Activated CD4-positive, alpha-beta T cell treated with anti-CD3 and anti-CD28 coated beads, Interleukin-2, amount 50 U/mL, for 4 hours (primary cell): ENCODE measurements at regions not wholly inside any gene's neighbourhood (a gene's known extent, or its start where the extent isn't known, plus 50 kb on each side); places are given as distances from the start of the nearest gene placed in this dataset.
"Not testable (repeated sequence)": the region's sequence is repeated elsewhere in the genome, so short reads cannot be mapped to it uniquely, and the experiment has no call there.

Source experiments
- DNase-seq, 2 experiments: peaks; one replicate each; pipeline ENCODE4 v3.0.0-alpha.2; 2020

DNA sequence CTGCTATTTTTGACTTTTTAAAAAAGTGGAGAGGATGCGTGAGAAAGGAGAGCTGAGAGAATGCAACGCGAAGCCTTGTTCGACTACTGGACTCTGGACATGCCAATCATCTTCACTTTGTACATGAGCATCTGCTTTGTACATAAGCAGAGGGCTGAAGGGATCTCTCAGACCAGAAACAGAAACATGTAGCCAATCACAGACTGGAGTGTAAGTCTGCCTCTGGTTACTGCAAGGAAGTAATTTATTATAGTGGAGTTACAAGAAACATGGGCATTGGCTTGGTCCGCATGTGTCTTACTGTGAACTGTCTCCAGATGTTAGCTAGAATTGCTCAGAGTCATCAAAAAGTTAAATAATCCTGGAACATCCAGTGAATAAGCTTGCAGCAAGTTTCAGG lies 190.0 kb upstream of the GRAMD2B start:
- DNase-seq = no peak

DNA sequence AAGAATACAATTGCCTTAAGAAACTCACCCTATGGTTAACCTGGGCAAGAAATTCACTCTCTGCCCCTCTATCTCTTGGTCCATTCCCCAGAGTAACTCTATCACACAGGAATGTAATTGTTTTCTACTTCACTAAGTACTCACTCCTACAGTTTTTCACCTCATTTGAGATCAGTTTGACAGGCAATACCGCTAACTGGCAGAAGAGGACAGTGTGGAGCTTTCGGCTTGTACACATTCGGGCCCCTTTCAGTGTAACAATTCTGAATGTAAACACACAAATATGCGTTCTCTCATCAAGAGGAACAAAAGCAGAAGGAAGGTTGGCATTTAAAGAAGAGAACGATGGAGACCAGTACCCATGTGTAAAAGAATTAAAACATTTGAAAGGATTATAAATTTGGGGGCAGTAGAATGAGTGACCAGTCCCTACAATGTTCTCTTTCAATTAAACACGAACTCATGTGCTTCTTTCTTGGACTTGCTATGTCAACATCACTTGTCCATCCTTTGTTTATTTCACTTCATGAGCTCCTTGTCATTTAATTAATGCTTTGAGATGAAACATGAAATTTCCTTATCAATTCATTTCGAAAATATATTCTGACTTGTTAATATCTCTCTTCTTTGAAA lies 188.5 kb upstream of the GRAMD2B start:
- DNase-seq = no peak

DNA sequence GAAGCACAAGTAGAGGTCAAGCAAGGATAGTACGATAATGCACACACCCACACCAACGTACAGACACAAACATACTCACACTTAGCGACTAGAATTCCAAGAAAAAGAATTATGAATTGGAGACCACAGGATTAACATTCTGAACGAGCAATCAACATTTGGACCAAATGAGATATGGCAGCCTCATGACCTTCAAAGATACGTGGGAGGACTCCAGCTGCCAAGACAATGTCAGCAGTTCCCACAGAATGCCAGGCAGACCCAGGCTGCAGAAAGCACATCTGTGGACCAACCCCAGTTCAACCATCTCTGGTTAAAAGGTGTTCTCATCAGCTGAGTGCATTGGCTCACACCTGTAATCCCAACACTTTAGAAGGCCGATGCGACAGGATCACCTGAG lies 187.6 kb upstream of the GRAMD2B start:
- DNase-seq = no peak

DNA sequence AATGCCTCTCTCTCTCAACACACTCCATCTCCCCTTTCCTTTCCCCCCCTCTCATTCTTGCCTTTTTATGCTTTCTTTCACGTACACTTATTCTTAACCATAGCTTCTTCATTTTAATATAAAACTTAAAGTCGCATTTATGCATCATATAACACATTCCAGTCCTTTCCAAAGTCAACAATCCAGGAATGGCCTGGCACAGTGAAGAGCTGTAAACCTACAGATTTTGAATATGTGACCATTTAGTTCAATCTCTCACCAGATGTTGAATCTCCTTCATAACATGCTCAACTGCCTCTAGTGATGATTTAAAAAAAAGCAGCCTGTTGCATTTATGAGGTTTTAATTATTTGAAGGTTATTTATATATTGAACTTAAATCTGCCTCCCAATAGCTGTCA lies 186.2 kb upstream of the GRAMD2B start:
- DNase-seq = no peak

DNA sequence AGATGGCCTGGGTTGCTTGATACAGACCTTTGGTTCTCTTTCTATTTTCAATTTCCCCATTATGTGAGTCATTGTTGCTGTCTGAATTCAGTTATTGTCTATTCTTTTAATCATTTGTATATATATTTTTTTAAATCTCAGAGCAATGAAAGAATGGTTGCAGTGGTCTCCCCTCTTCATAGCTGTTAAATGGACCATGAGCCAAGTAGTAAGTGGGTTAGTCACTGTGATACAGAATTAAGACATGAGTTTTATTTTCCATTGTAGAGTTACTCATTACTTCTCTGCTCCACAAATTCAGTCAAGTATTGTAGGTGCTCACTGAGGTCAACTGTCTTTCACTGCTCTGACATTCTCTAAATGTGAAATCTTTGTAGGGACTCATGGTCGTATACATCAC lies 174.6 kb upstream of the GRAMD2B start:
- no peak for DNase-seq

DNA sequence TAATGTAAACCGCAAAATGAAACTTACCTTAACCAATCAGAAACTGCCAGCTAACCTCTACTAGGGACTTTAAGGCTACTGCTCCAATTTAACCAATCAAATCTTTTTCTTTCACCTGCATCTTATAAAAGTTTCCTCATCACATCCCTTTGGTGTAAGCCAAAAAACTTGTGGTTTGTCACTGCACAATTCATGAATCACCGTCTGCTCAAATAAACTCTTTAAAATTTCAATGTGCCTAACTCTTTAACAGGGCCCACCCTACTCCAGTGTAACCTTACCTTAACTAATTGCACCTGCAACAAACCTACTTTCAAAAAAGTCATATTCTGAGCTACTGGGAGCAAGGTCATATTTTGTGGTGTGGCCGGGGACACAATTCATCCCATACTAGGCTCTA lies 172.2 kb upstream of the GRAMD2B start:
- no peak for DNase-seq

DNA sequence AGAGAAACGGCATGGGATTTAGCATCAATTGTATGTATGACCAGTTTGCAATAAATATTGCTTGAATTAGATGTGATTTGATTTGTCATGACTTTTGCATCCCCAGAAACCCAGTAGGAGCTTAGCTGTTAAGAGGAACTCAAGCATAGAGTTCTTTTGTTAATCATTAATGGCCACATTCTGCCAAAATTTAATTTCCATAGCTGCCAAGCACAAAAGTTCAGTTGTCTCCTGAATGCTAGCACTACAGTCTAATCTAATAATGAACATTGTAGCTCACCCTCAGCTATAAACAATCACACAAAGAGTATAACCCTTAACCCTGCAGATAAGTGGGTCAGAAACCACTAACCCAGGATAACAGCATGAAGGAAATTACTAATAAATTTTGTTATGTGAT lies 169.8 kb upstream of the GRAMD2B start:
- no peak for DNase-seq

DNA sequence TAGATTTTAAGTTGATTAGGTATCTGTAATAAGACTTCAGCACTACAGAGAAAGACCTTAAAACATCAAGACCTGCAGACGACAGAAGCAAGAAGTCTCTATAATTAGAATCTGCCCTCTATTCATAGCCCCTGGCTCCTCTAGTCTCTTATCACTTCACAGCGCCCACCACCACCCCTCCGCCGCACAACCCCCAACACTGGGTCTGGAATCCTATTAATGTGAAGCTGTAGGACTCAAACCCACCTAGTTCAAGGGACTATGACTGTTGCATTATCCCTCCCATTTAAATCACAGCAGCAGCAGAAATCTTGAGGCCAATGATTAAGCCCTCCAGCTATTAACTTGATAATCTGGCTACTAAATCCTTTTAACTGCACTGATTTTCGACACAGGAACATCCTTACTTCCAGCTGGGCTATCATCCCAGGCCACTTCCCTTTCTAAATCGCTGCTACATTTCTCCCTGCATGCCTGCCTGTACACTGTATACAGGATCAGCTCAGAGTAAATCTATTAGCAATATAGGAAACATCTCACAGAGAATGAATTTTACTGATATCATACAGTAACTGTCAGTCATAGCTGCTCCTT lies 159.5 kb upstream of the GRAMD2B start:
- no peak for DNase-seq

DNA sequence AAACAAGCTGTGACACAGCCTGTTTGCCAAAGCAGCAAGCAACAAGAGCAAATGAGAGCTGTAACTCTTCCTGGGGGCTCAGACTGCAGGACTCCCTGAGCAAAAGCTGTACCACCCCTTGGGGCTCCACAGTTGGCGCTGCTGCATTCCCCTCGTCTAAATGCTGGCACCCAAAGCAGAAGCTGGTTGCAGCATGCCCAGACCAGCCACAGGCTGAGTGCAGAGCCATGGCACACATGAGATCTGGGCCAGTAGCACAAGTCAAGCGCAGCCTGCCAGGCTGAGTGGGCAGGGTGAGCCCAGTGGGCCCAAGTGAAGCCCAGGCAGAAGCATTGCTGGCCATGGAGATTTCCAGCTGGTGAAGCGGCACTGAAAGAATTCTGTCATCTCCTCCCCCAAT lies 157.3 kb upstream of the GRAMD2B start:
- no peak for DNase-seq

DNA sequence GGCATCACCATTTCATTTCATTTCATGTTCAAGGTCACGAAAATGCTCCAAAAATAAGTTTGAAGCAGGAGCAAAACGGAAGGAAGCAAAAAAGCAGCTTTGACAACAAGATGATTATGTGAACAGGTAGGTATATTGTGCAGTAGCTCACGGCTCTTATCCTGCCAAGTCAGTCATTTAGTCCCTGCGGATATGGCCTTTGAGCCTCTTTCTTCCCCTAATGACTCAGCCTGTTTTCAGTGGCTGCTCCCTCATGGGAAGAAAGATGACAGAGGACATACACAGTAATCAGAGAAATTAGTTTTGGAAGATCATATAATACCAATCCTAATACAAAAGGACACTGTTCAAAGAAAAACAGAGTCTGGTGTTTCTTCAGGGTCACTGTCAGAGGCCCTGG lies 155.8 kb upstream of the GRAMD2B start:
- DNase-seq = no peak

DNA sequence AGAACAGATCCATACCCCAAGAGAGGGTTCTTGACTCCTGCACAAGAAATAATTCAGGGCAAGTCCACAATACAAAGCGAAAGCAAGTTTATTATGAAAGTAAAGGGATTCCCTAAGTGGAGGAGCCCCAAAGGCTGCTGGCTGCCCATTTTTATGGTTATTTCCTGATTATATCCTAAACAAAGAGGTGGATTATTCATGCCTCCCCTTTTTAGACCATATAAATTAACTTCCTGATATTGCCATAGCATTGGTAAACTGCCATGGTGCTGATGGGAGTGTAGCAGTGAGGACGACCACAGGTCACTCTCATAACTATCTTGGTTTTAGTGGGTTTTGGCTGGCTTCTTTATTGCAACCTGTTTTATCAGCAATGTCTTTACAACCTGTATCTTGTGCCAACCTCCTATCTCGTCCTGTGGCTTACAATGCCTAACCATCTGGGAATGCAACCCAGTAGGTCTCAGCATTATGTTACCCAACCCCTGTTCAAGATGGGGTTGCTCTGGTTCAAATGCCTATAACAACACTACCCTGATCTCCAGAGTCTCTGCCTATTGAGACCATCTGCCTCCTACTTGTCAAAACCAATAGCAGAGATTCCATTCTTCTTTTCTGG lies 154.4 kb upstream of the GRAMD2B start:
- no peak for DNase-seq

DNA sequence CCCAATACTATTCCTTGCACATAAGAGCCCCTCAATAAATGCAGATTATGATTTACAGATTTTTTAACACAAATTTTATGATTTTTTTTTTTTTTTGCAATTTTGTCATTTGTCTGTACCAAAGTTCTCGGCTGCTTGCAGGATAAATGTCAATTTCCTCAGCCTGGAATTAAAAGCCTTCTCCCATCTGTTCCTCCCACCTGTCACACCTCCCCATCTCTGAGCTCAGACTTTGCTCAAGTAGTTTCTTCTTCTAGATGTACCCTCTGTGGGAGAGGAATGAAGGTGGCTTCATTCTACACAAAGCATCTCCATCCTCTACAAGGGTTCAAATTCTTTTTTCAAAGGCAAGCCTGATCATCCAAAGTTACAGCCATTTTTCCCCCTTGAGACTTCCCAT lies 153.7 kb upstream of the GRAMD2B start:
- no peak for DNase-seq

DNA sequence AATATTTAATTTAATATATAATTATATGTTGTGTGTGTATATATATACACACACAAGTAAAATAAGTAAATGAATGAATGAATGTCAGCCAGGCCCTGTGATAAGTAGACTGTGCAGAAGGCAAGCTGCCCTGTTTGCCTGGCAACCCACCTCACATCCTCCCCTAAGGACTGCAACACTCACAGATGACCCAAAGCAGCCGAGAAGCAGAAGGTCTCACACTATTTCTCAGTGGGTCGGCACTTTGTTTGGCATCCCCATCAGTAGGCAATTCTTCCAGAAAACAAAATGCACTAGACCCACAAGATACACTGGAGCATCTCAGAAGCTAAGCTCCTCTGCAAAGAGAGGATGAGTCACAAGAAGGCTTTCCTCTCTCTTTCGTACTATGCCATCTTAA lies 152.1 kb upstream of the GRAMD2B start:
- no peak for DNase-seq

DNA sequence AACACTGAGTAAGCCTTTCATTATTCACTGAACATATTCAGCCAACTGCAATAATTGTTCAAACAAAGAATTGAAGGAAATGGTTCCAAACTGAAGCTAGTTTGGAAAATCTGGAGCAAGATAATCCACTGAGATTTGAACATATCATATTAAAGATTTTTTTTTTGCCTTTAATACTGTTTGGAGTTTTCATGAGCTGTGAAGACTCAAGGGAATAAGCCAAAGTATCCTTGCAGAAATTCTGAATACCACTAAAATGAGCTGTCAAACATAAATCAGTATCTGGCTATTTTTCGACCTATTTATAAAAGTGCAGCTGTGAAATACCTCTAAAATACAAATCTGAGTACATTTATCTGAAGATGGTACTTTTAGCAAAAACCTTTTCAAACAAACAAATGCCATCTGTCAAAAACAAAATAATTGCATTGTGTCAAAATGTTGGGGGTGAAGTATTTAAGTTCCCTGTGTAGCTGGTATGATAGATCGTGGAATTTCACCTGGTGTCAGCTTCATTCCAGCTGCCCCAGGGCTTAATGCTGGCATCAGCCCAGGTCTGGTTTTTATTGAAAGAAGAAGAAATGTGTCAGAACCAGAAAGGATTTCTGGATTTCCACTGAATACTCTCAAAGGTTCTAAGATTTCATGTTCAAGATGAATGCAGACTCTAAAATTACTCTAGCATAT lies 149.0 kb upstream of the GRAMD2B start:
- no peak for DNase-seq

DNA sequence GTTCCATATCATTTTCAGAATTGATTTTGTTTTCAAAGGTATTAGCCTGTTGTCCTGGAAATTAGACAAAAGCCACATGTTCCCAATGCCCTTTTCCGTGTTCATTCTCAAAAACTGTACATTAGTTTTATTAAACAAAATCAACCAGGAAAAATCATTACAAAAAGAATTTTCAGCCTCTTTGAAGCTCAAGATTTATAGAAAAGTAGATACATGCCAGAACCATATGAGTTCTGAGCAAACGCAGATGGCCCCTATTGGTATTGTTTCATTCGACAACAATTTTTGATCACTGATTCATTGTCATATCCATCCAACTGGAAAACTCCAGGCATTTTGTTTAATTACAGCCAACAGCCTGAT lies 148.5 kb upstream of the GRAMD2B start:
- DNase-seq = no peak

DNA sequence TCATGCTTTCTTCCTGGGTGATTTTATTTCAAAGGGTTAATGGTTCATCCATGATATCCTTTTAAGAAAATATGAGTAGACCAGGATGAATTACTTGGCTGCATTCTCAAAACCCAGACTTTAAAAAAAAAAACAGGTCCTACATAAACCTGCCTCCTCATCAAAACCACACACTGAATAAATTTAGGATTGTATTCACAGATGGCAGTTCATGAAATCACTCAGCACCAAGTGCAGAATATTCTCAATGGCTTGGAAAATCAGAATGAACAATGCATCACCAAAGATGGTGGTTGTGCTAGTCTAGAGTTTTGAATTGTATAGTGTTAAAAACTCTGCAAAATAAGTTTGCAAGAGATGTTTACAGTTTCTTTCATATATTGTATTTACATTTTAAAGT lies 145.4 kb upstream of the GRAMD2B start:
- DNase-seq = no peak

DNA sequence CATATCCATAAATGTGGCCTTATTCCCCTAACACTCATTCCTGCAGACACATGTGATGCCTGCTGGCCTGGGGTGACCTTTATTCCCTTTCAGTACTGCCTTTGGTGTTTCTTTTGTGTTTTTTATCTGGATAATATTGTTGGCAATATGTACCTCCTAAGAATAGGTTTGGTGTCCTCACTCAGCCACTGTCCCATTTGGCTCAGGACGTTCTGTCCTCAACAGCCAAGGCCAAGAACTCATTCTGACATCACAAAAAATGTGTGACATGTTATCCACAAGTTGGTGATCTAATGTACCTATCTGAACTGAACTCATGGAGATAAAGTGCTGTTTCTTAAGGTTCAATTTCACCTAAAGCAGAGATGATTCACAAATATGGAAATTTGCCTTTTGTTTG lies 142.9 kb upstream of the GRAMD2B start:
- DNase-seq = no peak

DNA sequence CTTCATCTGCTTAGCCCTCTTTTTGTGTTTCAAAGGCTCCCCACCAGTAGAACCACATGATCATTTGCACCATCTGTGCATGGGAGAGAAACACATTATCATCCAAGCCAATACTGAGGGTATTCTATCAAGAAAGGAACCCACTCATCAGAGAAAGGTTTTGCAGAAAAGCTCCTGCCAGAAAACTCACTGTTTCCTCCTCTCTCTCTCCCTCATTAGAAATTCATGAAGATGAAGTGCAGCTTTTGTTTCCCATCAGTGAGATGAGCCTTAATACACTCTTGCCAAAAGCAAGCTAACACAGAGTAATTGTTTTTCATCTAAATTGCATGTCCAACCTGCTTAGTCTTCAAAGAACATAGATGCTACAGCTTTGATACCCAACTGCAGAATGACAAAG lies 142.4 kb upstream of the GRAMD2B start:
- no peak for DNase-seq

DNA sequence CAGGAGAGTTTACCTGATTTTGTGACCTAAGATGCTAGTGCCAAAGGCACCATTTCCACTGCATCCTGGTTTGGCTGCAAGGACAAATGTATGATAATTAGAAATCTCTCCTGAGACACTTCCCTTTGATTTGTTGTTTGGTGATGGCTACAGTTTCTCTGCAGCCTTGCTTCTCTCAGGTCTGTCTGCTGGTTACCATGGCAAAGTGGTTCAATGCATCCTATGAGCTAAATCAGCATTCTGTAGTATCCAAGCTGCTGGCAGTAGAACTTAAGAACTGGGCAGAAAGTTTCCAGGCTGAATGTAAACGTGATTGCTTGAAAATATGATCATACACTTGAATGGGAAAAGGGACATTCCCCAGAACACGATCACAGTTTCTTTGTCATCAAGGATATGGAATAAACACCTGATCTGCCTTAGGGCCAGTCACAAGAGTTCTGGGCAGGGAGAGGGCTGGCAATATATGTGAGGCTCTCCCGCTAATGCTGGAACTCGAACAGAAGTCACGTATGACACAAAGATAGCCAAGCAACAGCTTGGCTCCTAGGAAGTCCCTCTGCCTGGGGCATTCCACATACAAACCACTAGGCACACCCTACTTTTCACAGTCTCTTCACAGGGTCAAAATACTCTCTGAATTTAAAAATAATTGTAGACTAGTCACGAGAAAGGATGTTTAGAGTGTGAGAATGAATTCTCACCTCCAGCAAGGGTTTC lies 138.1 kb upstream of the GRAMD2B start:
- DNase-seq = no peak

DNA sequence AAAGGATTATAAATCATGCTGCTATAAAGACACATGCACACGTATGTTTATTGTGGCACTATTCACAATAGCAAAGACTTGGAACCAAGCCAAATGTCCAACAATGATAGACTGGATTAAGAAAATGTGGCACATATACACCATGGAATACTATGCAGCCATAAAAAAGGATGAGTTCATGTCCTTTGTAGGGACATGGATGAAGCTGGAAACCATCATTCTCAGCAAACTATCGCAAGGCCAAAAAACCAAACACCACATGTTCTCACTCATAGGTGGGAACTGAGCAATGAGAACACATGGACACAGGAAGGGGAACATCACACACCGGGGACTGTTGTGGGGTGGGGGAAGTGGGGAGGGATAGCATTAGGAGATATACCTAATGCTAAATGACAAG lies 127.1 kb upstream of the GRAMD2B start:
- not testable (repeated sequence) for DNase-seq

DNA sequence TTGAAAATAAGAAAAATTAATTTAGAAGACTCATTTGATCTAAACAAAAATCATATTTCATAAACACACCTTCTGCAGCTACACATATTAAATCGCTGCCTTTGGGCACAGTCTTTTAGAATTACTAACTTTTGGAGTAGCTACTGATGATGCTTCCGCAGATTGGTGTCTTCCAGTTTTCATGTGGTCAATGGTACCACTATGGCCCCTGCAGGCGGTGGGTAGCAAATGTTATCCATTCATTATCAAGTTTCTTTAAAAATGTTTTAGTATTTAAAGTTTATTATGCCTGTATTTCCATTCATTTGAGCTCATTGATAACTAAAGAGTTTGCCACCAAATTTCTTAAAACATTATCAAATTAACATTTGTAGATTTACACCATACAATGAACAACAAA lies 122.9 kb upstream of the GRAMD2B start:
- no peak for DNase-seq

DNA sequence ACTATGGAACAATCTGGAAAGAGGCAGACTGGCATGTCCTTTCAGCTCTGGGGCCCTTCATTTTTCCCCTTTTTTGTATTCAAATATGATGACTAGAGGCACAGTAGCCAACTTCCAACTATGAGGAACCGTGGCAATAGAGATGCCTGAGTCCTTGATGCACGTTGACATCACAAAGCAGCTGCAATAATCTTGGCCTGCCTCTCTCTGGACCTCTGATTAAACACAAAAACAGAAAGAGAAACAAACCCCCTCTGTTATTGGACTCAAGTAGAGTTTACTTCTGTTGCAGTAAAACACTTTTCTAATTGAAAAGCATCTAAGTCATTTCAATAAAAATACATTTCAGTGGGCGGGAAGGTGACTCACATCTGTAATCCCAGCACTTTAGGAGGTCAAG lies 122.2 kb upstream of the GRAMD2B start:
- no peak for DNase-seq

DNA sequence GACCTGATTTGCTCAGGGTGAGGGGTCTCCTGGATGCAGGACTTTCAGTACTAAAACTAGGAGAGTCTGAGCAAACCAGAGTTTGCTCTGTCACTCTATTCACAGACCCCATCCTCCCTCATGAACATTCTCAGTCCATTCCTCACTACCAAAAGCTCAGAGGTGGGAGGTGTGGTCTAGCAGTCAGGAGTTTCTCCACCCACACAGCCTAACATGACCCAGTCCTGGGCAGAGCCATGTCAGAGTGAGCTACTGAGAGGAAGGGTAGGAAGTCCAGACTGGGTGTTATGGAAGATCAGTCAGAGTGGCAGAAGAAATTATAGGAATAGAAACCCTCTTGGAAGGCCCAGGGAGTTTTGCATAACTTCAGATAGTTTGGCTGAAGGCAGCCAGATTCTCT lies 113.3 kb upstream of the GRAMD2B start:
- DNase-seq = no peak

DNA sequence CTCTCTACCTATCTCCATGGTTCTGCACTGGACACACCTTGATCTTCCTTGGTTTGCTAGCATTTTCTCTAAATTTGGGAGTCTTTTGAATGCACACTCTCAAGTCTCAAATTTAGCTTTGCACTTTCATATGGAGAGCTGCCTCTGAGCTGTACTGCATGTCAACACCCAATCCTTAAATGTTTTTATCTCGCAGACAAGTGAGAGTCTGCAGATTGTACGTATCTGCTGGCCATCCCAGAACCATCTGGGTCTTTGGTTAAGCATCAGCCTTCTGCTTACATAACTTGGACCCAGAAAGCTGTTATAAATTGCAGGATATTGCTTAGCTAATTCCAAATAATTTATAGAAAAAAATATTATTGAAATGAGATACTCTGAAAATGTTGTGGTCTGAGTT lies 111.4 kb upstream of the GRAMD2B start:
- DNase-seq = no peak
